OCI-LY1 (cell line): ENCODE measurements at regions not wholly inside any gene's neighbourhood (a gene's known extent, or its start where the extent isn't known, plus 50 kb on each side); places are given as distances from the start of the nearest gene placed in this dataset.
"Not testable (repeated sequence)": the region's sequence is repeated elsewhere in the genome, so short reads cannot be mapped to it uniquely, and the experiment has no call there.

Source experiments
- H2AFZ ChIP-seq: fragments of 200-600 bp; sonication (generic), shearing (Covaris generic); 2 replicates; pipeline ENCODE4 v1.6.0; 2014; ENCODE audit warnings: antibody characterized with exemption, mild to moderate bottlenecking, low read length
- H3F3A ChIP-seq: fragments of 200-600 bp; sonication (generic), shearing (Covaris generic); 2 replicates; pipeline ENCODE4 v1.6.0; 2014; ENCODE audit warnings: mild to moderate bottlenecking, antibody characterized with exemption, low read length, moderate library complexity; ENCODE audit not compliant: insufficient read depth
- H3K27ac ChIP-seq: fragments of 200-600 bp; sonication (generic); 2 replicates; pipeline ENCODE4 v1.5.1; 2014; ENCODE audit warnings: low read length, mixed run types, mild to moderate bottlenecking, low read depth; ENCODE audit not compliant: poor library complexity, severe bottlenecking
- H3K27me3 ChIP-seq: fragments of 200-600 bp; sonication (generic); 2 replicates; pipeline ENCODE4 v1.6.0; 2014; ENCODE audit warnings: antibody characterized with exemption, mild to moderate bottlenecking, low read length, moderate library complexity; ENCODE audit not compliant: insufficient read depth
- H3K36me3 ChIP-seq: fragments of 200-600 bp; sonication (generic); 2 replicates; pipeline ENCODE4 v1.6.1; 2014; ENCODE audit warnings: mild to moderate bottlenecking, antibody characterized with exemption, low read length, moderate library complexity, mixed read lengths; ENCODE audit not compliant: insufficient read depth
- H3K4me1 ChIP-seq: fragments of 200-600 bp; sonication (generic); 2 replicates; pipeline ENCODE4 v1.5.1; 2014; ENCODE audit warnings: mild to moderate bottlenecking, low read length, moderate library complexity; ENCODE audit not compliant: insufficient read depth, severe bottlenecking
- H3K4me2 ChIP-seq: fragments of 200-600 bp; sonication (generic), shearing (Covaris generic); 2 replicates; pipeline ENCODE4 v1.6.1; 2014; ENCODE audit warnings: low read length
- H3K4me3 ChIP-seq: fragments of 200-600 bp; sonication (generic); 2 replicates; pipeline ENCODE4 v1.5.1; 2014; ENCODE audit warnings: low read length, low read depth, mild to moderate bottlenecking, mixed read lengths; ENCODE audit not compliant: poor library complexity, severe bottlenecking
- H3K79me2 ChIP-seq: fragments of 200-600 bp; shearing (Covaris generic); 2 replicates; pipeline ENCODE4 v1.6.1; 2016; ENCODE audit warnings: mixed run types, low read length, mixed read lengths; ENCODE audit not compliant: insufficient read depth
- H3K9ac ChIP-seq: fragments of 200-600 bp; sonication (generic), shearing (Covaris generic); 2 replicates; pipeline ENCODE4 v1.6.1; 2014; ENCODE audit warnings: mild to moderate bottlenecking, low read length, mixed read lengths
- H3K9me2 ChIP-seq: fragments of 200-600 bp; sonication (generic), shearing (Covaris generic); 2 replicates; pipeline ENCODE4 v1.6.1; 2014; ENCODE audit warnings: low read depth, mild to moderate bottlenecking, low read length, mixed read lengths
- H3K9me3 ChIP-seq: fragments of 200-600 bp; shearing (Covaris generic); 2 replicates; pipeline ENCODE4 v1.6.1; 2014; ENCODE audit warnings: low read length, mixed read lengths
- H4K20me1 ChIP-seq: fragments of 200-600 bp; sonication (generic), shearing (Covaris generic); 2 replicates; pipeline ENCODE4 v1.6.0; 2016; ENCODE audit warnings: mild to moderate bottlenecking, low read length; ENCODE audit not compliant: insufficient read depth
- CTCF ChIP-seq: fragments of 200-600 bp; sonication (generic), shearing (Covaris generic); IDR thresholded peaks from 2 replicates; pipeline ENCODE4 v1.5.1; 2017; ENCODE audit warnings: mild to moderate bottlenecking, antibody characterized with exemption, low read length, moderate library complexity, mixed read lengths
- EZH2 ChIP-seq: fragments of 200-600 bp; sonication (generic), shearing (Covaris generic); IDR thresholded peaks from 2 replicates; pipeline ENCODE4 v1.8.0; 2017; ENCODE audit warnings: borderline replicate concordance, mixed run types, mild to moderate bottlenecking, antibody characterized with exemption, low read length, moderate library complexity, mixed read lengths

- Histone ChIP-seq H3K79me2 (no peaks in the 10 kb centered on the region), H3F3A (no peaks in the 10 kb centered on the region), H3K4me1 (peaks cover 8% of the 10 kb centered on the region), H3K27ac (no peak overlapping the region), H4K20me1 (no peaks in the 10 kb centered on the region), H3K27me3 (no peaks in the 10 kb centered on the region), H2AFZ (no peak overlapping the region), H3K4me3 (no peak overlapping the region), H3K36me3 (no peaks in the 10 kb centered on the region), H3K9me2 (no peaks in the 10 kb centered on the region), H3K9me3 (no peaks in the 10 kb centered on the region), H3K4me2 (no peak overlapping the region), H3K9ac (no peak overlapping the region)
- TF ChIP-seq CTCF (no peak), EZH2 (no peak)
Observed at GRCh38 chr3:177410730-177411129, 213.4 kb upstream of the TBL1XR1 start.

- Histone ChIP-seq H3K9ac (no peak overlapping the region), H3K9me2 (no peaks in the 10 kb centered on the region), H3K4me3 (no peak overlapping the region), H3K27ac (no peak overlapping the region), H3K4me1 (peaks cover 8% of the 10 kb centered on the region), H3K9me3 (no peaks in the 10 kb centered on the region), H3K27me3 (no peaks in the 10 kb centered on the region), H3K4me2 (no peak overlapping the region), H4K20me1 (no peaks in the 10 kb centered on the region), H2AFZ (no peak overlapping the region), H3K36me3 (no peaks in the 10 kb centered on the region), H3K79me2 (no peaks in the 10 kb centered on the region), H3F3A (no peaks in the 10 kb centered on the region)
- no peak for TF ChIP-seq CTCF
- TF ChIP-seq EZH2 = no peak
Observed at GRCh38 chr3:177411201-177411600, 213.9 kb upstream of the TBL1XR1 start.

GRCh38 chr3:177412677-177413170 is 215.4 kb upstream of the TBL1XR1 start:
- not testable (repeated sequence) for H3K27me3 ChIP-seq, H3K36me3 ChIP-seq, H3K4me2 ChIP-seq, H3K4me3 ChIP-seq, H3K9ac ChIP-seq, H2AFZ ChIP-seq, H3F3A ChIP-seq, H3K9me2 ChIP-seq, H3K4me1 ChIP-seq, H3K9me3 ChIP-seq, H3K79me2 ChIP-seq, H3K27ac ChIP-seq, H4K20me1 ChIP-seq

- Histone ChIP-seq H3K9ac (no peak overlapping the region), H4K20me1 (no peaks in the 10 kb centered on the region), H3K4me1 (peaks cover 8% of the 10 kb centered on the region), H3K27me3 (no peaks in the 10 kb centered on the region), H3K9me2 (no peaks in the 10 kb centered on the region), H3K4me2 (no peak overlapping the region), H3F3A (no peaks in the 10 kb centered on the region), H3K79me2 (no peaks in the 10 kb centered on the region), H3K9me3 (no peaks in the 10 kb centered on the region), H3K4me3 (no peak overlapping the region), H3K27ac (no peak overlapping the region), H3K36me3 (no peaks in the 10 kb centered on the region), H2AFZ (no peak overlapping the region)
- TF ChIP-seq EZH2 = no peak
- no peak for TF ChIP-seq CTCF
Observed at GRCh38 chr3:177414093-177414492, 216.8 kb upstream of the TBL1XR1 start.
